Breast epithelium (tissue), 3 donors: ENCODE measurements at regions not wholly inside any gene's neighbourhood (a gene's known extent, or its start where the extent isn't known, plus 50 kb on each side); places are given as distances from the start of the nearest gene placed in this dataset.

Experiments
- POLR2A ChIP-seq: fragments of 450-650 bp; IDR thresholded peaks from one replicate; pipeline ENCODE4 v1.6.1; 2016; ENCODE audit warnings: antibody characterized with exemption, mild to moderate bottlenecking, moderate library complexity
- POLR2AphosphoS5 ChIP-seq, 3 donors: sonication (generic); formaldehyde crosslinking; IDR thresholded peaks; one replicate each; pipeline ENCODE4 v1.6.1; 2017; ENCODE audit warnings: antibody characterized with exemption in 3 of 3
- TF ChIP-seq, protein P1 (sequence below), 3 donors: fragments of 450-650 bp; IDR thresholded peaks; one replicate each; pipeline ENCODE4 v1.5.1; 2016 to 2017; ENCODE audit warnings: antibody characterized with exemption in 3 of 3, mild to moderate bottlenecking in 3 of 3, moderate library complexity in 3 of 3

DNA sequence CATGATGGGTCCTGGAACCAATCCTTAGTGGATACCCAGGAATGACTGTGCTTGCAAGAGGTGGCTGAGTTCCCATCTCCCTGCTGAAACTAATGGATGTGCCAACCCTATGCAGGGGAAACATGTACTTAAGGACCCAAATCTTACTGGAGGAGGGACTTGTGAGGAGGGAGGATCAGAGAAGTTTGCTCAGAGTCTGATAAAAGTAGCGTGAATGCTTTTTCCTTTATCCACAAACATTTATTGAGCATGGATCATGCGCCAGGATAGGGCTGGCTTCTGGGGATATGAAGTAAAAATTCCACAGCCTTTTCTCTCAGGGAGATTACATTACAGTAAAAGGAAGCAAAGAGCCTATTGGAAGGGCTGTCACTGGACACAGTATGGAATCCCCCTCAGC is 358.5 kb downstream of the RPS24 start:
- TF ChIP-seq, protein P1, sequence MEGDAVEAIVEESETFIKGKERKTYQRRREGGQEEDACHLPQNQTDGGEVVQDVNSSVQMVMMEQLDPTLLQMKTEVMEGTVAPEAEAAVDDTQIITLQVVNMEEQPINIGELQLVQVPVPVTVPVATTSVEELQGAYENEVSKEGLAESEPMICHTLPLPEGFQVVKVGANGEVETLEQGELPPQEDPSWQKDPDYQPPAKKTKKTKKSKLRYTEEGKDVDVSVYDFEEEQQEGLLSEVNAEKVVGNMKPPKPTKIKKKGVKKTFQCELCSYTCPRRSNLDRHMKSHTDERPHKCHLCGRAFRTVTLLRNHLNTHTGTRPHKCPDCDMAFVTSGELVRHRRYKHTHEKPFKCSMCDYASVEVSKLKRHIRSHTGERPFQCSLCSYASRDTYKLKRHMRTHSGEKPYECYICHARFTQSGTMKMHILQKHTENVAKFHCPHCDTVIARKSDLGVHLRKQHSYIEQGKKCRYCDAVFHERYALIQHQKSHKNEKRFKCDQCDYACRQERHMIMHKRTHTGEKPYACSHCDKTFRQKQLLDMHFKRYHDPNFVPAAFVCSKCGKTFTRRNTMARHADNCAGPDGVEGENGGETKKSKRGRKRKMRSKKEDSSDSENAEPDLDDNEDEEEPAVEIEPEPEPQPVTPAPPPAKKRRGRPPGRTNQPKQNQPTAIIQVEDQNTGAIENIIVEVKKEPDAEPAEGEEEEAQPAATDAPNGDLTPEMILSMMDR (IDR thresholded peaks at IDR 0.05), result no peak
- TF ChIP-seq POLR2A, result no peak
- TF ChIP-seq POLR2AphosphoS5 (IDR thresholded peaks at IDR 0.05), result no peak
